ENCODE measurements at regions not wholly inside any gene's neighbourhood (a gene's known extent, or its start where the extent isn't known, plus 50 kb on each side); places are given as distances from the start of the nearest gene placed in this dataset.

DNA sequence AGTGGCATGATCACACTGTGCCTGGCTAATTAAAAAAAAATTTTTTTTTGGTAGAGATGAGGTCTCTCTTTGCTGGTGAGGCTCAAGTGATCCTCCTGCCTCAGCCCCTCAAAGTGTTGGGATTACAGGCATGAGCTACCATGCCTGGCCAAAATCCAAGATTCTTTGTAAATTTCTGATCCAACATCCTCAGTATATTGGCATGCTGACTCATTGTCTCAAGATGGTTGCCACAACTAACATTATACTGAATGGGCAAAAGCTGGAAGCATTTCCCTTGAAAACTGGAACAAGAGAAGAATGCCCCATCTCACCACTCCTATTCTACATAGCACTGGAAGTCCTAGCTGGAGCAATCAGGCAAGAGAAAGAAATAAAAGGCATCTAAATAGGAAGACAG lies 100.0 kb downstream of the KLF5 start:
- no peaks in the 10 kb centered on the region for H3K36me3 ChIP-seq (ENCODE audit: insufficient read depth in 1 of 2, low read depth in 1 of 2)
- TF ChIP-seq, protein P1, sequence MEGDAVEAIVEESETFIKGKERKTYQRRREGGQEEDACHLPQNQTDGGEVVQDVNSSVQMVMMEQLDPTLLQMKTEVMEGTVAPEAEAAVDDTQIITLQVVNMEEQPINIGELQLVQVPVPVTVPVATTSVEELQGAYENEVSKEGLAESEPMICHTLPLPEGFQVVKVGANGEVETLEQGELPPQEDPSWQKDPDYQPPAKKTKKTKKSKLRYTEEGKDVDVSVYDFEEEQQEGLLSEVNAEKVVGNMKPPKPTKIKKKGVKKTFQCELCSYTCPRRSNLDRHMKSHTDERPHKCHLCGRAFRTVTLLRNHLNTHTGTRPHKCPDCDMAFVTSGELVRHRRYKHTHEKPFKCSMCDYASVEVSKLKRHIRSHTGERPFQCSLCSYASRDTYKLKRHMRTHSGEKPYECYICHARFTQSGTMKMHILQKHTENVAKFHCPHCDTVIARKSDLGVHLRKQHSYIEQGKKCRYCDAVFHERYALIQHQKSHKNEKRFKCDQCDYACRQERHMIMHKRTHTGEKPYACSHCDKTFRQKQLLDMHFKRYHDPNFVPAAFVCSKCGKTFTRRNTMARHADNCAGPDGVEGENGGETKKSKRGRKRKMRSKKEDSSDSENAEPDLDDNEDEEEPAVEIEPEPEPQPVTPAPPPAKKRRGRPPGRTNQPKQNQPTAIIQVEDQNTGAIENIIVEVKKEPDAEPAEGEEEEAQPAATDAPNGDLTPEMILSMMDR (IDR thresholded peaks at IDR 0.05) = no peak
- DNase-seq (no peak), ATAC-seq (no peak)
- intact Hi-C loops (cut with DNase I) = no loop called here
- H3K9me3 ChIP-seq = no peaks in the 10 kb centered on the region
- H3K27me3 ChIP-seq (ENCODE audit: insufficient read depth in 3 of 3, low read length in 2 of 3) = no peaks in the 10 kb centered on the region
- H3K4me3 ChIP-seq = no peak overlapping the region
- H3K27ac ChIP-seq = no peak overlapping the region
- H3K4me1 ChIP-seq = no peaks in the 10 kb centered on the region

DNA sequence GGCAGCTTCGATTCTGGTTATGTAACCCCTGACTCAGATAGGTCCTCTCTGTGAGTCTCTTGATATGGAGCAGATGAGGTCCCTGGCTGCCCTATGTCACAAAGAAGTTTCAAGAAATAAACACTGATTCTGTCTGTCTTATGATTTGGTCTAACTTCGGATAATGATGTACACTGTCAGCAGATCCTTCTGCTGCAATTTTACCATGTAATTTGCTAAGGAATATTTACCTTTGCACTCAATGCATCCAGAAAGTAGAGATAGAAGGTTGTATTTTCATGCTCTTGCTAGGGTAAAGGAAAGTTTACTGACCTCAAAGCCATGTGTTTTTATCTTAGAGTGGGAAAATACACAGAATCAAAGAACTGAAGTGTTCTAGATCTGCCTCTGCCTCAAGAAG lies 98.2 kb downstream of the KLF5 start:
- Histone ChIP-seq H3K27me3 (ENCODE audit: insufficient read depth in 3 of 3, low read length in 2 of 3) (no peaks in the 10 kb centered on the region), H3K4me1 (no peaks in the 10 kb centered on the region), H3K9me3 (no peaks in the 10 kb centered on the region), H3K4me3 (no peak overlapping the region), H3K36me3 (ENCODE audit: insufficient read depth in 1 of 2, low read depth in 1 of 2) (no peaks in the 10 kb centered on the region), H3K27ac (no peak overlapping the region)
- ATAC-seq = no peak
- TF ChIP-seq, protein P1 (IDR thresholded peaks at IDR 0.05) = no peak
- intact Hi-C loops (cut with DNase I) = no loop called here
- no peak for DNase-seq
- WGBS, 3 donors = 81 to 88% (median 87%) methylated on average over 2 of the region's 2 CpGs

DNA sequence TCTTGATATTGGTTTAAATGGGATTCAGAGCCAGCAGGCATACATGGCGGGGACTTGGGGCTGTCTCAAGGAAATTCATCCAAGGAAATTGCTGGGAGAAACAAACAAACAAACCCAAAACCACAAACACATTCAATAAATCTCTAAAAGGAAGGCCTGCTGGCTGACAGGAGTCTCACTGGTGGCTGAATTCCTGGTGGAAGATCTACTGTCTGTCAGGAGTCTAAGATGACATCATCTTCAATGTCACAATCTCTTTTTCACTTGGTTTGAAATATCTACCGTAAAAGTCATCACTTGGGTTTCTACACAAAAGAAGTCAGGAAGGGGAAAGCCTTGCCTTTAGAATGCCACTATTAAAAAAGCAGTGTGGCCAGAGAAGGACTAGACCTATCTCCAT lies 87.9 kb downstream of the KLF5 start:
- Histone ChIP-seq H3K4me1 (no peaks in the 10 kb centered on the region), H3K27ac (no peak overlapping the region), H3K27me3 (ENCODE audit: insufficient read depth in 3 of 3, low read length in 2 of 3) (no peaks in the 10 kb centered on the region), H3K9me3 (no peaks in the 10 kb centered on the region), H3K4me3 (no peak overlapping the region), H3K36me3 (ENCODE audit: insufficient read depth in 1 of 2, low read depth in 1 of 2) (no peaks in the 10 kb centered on the region)
- ATAC-seq = no peak
- no peak for DNase-seq
- WGBS, 3 donors = 90 to 93% (median 92%) methylated on average over 2 of the region's 2 CpGs
- TF ChIP-seq, protein P1 (IDR thresholded peaks at IDR 0.05) = no peak
- intact Hi-C loops (cut with DNase I) = no loop called here

DNA sequence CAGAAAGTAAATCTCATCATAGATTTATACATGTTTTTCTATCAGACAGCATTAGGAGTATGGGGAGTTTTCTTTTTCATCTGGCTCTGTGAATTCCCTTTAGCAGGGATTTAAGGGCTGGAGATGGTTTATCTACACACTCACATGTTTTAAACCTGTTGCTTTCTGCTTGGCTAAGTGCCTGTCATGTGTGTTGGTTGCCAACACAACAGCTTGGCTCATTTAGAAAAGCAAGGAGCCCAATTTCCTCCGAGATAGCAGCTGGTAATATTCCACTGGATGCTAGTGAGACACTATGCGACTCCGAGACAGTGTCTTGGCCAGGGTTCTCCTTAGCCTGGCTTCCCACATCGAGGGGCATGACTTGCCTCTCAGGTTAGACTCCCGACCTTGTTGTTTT lies 83.3 kb downstream of the KLF5 start:
- Histone ChIP-seq H3K27me3 (ENCODE audit: insufficient read depth in 3 of 3, low read length in 2 of 3) (no peaks in the 10 kb centered on the region), H3K27ac (no peak overlapping the region), H3K4me1 (no peaks in the 10 kb centered on the region), H3K4me3 (no peak overlapping the region), H3K9me3 (no peaks in the 10 kb centered on the region), H3K36me3 (ENCODE audit: insufficient read depth in 1 of 2, low read depth in 1 of 2) (no peaks in the 10 kb centered on the region)
- no peak for ATAC-seq
- TF ChIP-seq, protein P1 (IDR thresholded peaks at IDR 0.05) = no peak
- 21 to 25% (median 24%) methylated on average over 5 of the region's 5 CpGs for WGBS, 3 donors
- no peak for DNase-seq
- intact Hi-C loops (cut with DNase I) = no loop called here

DNA sequence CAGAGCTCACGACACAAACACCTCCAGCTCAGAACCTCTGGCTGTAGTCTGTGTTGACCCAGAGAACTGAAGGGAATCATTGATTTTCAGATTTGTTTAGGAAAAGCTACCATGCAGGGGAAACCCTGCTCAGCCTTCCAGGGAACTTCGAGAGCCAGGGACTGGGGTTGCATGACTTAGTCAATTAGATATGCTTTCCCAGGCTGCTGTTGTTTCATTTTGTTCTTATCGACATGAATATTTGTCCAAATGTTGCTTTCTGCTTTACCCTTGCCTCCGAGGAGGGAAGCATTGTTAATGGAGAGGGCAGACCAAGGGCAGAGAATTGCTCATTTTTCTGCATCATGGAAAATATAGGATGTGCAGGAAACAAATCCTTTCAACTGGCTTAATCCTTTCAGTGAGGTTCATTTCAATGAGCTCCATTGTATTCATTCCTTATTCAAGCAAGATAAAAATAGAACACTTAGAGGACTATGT lies 82.5 kb downstream of the KLF5 start:
- ATAC-seq = no peak
- H3K36me3 ChIP-seq (ENCODE audit: insufficient read depth in 1 of 2, low read depth in 1 of 2) = no peaks in the 10 kb centered on the region
- WGBS, 3 donors = 22 to 42% (median 24%) methylated on average over 4 of the region's 4 CpGs
- no peak for DNase-seq
- intact Hi-C loops (cut with DNase I) = no loop called here
- no peaks in the 10 kb centered on the region for H3K9me3 ChIP-seq
- H3K27me3 ChIP-seq (ENCODE audit: insufficient read depth in 3 of 3, low read length in 2 of 3) = no peaks in the 10 kb centered on the region
- H3K4me1 ChIP-seq = no peaks in the 10 kb centered on the region
- TF ChIP-seq, protein P1 (IDR thresholded peaks at IDR 0.05) = no peak
- H3K4me3 ChIP-seq = no peak overlapping the region
- H3K27ac ChIP-seq = no peak overlapping the region
